OCI-LY1 (cell line): ENCODE measurements at regions not wholly inside any gene's neighbourhood (a gene's known extent, or its start where the extent isn't known, plus 50 kb on each side); places are given as distances from the start of the nearest gene placed in this dataset.
"Not testable (repeated sequence)": the region's sequence is repeated elsewhere in the genome, so short reads cannot be mapped to it uniquely, and the experiment has no call there.

Experiments used
- CTCF ChIP-seq: fragments of 200-600 bp; sonication (generic), shearing (Covaris generic); IDR thresholded peaks from 2 replicates; pipeline ENCODE4 v1.5.1; 2017; ENCODE audit warnings: mild to moderate bottlenecking, antibody characterized with exemption, low read length, moderate library complexity, mixed read lengths
- EZH2 ChIP-seq: fragments of 200-600 bp; sonication (generic), shearing (Covaris generic); IDR thresholded peaks from 2 replicates; pipeline ENCODE4 v1.8.0; 2017; ENCODE audit warnings: borderline replicate concordance, mixed run types, mild to moderate bottlenecking, antibody characterized with exemption, low read length, moderate library complexity, mixed read lengths

GRCh38 chr11:46171693-46172092 lies 50.4 kb upstream of the PHF21A start:
- not testable (repeated sequence) for TF ChIP-seq EZH2, CTCF
